OCI-LY3 (cell line): ENCODE measurements at regions not wholly inside any gene's neighbourhood (a gene's known extent, or its start where the extent isn't known, plus 50 kb on each side); places are given as distances from the start of the nearest gene placed in this dataset.

Experiments
- CTCF ChIP-seq: fragments of 200-600, 300-600 bp; sonication (generic); IDR thresholded peaks from 2 replicates; pipeline ENCODE4 v1.5.1; 2014; ENCODE audit warnings: antibody characterized with exemption, low read length, low read depth
- EZH2phosphoT487 ChIP-seq: fragments of 200-600 bp; shearing (Covaris generic); IDR thresholded peaks from 2 replicates; pipeline ENCODE4 v1.6.1; 2018; ENCODE audit warnings: antibody characterized with exemption, mixed run types, low read depth

GRCh38 chr20:53845980-53846379, 224.4 kb downstream of the BCAS1 start:
- TF ChIP-seq CTCF (no peak), EZH2phosphoT487 (no peak)
